H54 (cell line): ENCODE measurements at regions not wholly inside any gene's neighbourhood (a gene's known extent, or its start where the extent isn't known, plus 50 kb on each side); places are given as distances from the start of the nearest gene placed in this dataset.

Source experiments
- DNase-seq: peaks from one replicate; pipeline ENCODE4 v3.0.0; 2011; ENCODE audit warnings: low spot score, mixed read lengths; ENCODE audit not compliant: insufficient read length
- FAIRE-seq: peaks from 3 replicates; lab custom pipeline; 2011; peaks lifted over from hg19 to GRCh38; lab: Jason Lieb, UNC
- POLR2A ChIP-seq: IDR thresholded peaks from 2 replicates; pipeline ENCODE4 v1.6.1; 2011; ENCODE audit warnings: low read depth, mild to moderate bottlenecking, low read length

DNA sequence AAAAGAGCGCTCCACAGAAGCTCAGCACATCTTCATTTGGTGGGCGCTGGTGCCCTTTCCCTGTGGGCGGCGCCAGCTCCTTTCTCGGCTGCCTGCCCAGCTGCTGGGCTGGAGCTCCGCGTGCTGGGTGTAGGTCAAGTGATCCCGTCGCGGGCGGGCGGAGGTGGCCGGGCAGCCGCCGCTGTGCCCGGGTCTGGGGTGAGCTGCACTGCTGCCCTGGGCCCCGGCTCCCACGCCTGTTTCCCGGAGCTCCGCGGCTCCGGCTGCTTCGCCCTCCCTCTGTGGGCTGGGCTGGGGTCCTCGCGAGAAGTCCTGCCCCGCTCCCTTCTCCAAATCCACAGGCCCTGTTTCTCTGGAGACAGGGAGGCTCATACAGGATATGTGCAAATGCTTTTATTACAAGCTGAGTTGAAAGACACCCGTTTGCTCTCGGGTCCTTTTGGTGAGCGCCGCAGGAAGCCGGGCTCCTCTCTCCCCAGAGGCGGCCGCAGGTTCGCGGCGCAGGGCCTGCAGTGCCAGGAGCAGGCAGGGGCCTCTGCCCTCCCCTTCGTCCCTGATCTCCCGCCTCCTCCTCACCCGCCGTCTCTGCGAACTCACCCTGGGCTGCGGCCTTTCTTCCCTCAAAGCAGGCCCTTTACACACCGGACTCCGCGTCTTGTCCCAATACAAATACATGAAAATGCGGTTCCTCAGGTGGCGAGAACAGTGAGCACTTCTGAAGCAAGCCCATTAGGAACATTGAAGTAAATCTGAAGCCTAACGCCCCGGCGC is 67.8 kb upstream of the CAPRIN2 start:
- no peak for FAIRE-seq
- TF ChIP-seq POLR2A = no peak
- no peak for DNase-seq

DNA sequence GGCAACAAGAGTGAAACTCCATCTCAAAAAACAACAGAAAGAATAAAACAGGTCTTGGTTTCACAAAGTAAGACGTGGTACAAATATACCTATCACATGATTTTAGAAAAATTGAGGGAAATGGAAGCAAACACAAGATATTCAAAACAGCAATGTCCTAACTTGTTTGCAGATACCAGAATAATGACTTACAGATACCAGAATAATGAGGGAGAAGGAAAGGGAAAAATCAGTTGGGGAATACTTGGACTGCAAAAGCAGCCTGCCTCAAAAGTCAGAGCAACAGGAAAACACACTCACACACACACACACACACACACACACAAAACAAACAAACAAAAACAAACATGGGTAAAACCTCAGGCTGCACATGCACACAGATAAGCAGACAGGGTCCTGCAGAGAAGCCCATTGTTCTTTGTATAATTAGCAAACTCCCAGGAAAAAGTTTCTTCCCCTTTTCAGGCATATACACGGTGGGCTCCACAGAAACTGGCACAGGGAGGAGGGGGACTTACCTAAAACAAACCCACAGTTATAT is 65.7 kb upstream of the CAPRIN2 start:
- DNase-seq = no peak
- FAIRE-seq = no peak

DNA sequence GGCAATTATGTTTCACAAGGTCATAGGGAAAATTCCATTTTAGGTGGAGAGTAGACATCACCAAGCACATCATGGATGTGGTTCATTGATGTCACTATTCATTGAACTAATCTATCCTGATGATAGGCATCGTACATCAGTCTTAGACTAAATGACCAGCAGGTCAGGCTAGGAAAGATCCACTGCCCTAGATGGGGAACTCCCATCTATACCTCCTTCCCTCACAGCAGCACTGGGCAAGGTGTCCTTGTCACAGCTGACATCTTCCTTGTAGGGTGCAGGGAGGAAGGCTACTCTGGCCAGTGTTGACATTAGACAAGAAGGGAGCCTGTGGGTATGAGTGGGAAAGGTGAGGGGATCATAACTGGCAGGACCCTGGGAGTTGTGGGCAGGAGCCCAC is 63.8 kb upstream of the CAPRIN2 start:
- DNase-seq (no peak), FAIRE-seq (no peak)
- no peak for TF ChIP-seq POLR2A

More for the DNA sequence above, 65.7 kb upstream of the CAPRIN2 start:
- TF ChIP-seq POLR2A = no peak

DNA sequence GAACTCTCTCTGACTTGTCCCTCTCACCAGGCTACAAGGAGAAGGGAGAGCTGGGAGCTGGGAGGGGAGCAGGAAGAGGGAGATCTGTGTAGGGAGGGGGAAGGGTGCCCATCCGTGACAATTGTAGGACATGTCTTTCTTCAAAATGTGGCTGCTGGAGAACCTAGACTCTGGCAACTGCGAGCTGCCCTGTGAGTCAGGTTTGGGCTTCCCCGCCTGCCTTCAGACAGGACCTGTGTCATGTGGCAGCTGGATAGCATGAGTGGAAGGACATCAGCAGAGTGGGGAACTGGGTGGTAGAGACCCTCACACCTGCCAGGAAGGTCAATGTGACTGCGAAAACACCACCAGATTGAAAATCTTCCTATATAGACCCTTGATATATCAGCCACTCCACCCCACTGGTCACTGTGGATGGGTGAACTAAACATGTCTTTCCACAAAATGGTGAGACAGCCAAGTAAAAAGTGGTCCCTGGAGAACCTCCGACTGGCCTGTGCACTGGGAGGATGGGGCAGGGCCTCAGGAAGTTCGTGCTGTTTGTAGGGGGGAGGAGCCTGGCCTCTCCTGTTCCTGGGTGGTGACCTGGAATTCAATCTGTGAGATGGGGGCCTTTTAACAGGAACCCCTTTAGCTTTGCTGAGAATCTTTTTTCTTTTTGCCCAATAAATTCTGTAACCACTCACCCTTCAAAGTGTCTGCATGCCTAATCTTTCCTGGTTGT is 62.2 kb upstream of the CAPRIN2 start:
- TF ChIP-seq POLR2A = no peak
- DNase-seq (no peak), FAIRE-seq (no peak)

GRCh38 chr12:30814295-30814655 is 59.5 kb upstream of the CAPRIN2 start:
- no peak for TF ChIP-seq POLR2A
- DNase-seq = no peak
- no peak for FAIRE-seq

DNA sequence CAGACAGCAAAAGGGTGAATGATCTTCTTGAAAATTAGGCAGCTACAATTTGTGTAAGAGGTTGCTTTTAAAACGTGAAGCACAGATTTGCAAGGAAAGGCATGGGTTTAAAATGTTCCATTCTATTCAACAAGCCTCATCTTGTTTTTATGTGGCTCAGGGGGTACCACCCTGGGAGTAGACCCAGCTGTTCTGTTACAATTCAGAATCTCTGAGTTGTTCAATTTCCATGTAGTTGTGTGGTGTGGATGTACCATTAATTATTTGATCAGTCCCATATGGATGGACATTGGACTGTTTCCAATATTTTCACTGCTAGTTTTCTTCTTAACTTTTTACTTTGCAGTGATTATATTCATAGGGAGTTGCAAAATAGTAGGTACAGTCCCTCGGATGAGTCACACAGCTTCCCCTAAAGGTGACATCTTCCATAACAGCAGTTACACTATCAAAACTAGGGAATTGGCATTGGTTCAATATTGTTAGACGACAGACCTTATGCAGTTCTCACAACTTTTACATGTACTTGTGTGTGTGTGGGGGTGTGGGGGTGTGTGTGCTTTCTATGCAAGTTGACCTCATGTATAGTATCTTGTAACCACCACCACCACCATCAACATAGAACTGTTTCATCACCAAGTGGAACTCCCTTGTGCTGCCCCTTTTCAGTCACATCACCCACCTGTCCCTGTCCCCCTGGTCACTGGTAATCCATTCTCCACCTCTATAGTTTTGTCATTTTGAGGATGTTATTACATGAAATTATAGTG is 59.0 kb upstream of the CAPRIN2 start:
- no peak for TF ChIP-seq POLR2A
- FAIRE-seq (no peak), DNase-seq (no peak)

DNA sequence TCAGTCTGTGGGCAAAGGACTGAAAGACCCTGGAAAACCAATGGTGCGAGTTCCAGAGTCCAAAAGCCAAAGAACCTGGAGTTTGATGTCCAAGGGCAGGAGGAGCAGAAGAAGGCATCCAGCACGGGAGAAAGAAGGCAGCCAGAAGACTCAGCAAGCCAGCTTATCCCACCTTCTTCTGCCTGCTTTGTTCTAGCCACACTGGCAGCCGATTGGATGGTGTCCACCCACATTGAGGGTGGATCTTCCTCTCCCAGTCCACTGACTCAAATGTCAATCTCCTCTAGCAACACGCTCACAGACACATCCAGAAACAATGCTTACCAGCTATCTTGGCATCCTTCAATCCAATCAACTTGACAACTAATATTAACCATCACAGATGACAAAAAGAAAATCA is 57.2 kb upstream of the CAPRIN2 start:
- TF ChIP-seq POLR2A = no peak
- FAIRE-seq (no peak), DNase-seq (no peak)

- FAIRE-seq (no peak), DNase-seq (no peak)
- no peak for TF ChIP-seq POLR2A
Observed at GRCh38 chr12:30810918-30811317, 56.2 kb upstream of the CAPRIN2 start.

GRCh38 chr12:30807695-30808034 is 52.9 kb upstream of the CAPRIN2 start:
- FAIRE-seq = no peak
- DNase-seq = no peak
- TF ChIP-seq POLR2A = no peak

DNA sequence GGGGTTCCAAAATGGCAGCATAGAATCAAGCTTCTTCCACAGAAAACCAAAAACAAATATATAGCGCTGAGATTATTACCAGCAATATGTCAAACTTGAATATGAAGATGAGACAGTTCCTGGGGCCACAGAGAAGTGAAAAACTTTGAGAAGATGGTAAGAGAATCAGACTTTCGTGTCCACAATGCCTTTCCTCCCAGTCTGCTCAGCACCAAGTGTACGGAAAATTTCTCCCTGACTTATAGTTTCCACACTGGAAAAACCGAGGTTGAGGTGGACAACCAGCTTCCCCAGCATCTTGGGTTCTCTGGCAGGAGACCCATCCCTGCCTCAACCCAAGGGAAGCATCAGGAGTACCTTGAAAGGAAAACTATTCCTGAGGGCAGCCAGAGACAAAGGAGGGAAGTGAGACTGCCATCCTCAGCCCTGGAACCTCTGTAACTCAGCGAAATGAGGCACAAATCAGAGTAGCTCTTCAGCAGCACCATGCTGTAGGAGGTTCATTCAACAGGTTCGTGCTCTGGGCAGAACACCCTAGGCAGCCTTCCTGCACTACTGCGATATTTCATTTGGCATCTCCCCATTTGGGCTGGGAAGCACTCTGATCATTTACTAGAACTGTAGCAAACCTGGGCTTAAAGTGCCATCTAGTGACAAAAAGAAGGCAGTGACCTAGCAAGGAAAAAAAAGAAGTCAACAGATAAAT is 52.4 kb upstream of the CAPRIN2 start:
- no peak for DNase-seq
- peak; percentile 93 for FAIRE-seq
- no peak for TF ChIP-seq POLR2A

GRCh38 chr12:30805959-30806358 is 51.2 kb upstream of the CAPRIN2 start:
- no peak for TF ChIP-seq POLR2A
- DNase-seq = no peak
- FAIRE-seq = no peak
